NT2/D1 (cell line): ENCODE measurements at regions not wholly inside any gene's neighbourhood (a gene's known extent, or its start where the extent isn't known, plus 50 kb on each side); places are given as distances from the start of the nearest gene placed in this dataset.

ENCODE experiments used
- DNase-seq: peaks from one replicate; pipeline ENCODE4 v3.0.0-alpha.2; 2011; ENCODE audit warnings: low read depth, low spot score
- H3K27me3 ChIP-seq: 2 replicates; pipeline ENCODE4 v1.6.0; 2011; ENCODE audit warnings: mild to moderate bottlenecking; ENCODE audit not compliant: insufficient read length, insufficient read depth
- H3K36me3 ChIP-seq: 2 replicates; pipeline ENCODE4 v1.6.1; 2011; ENCODE audit warnings: mild to moderate bottlenecking, low read length, mixed read lengths; ENCODE audit not compliant: insufficient read depth, insufficient read length
- H3K4me1 ChIP-seq: 2 replicates; pipeline ENCODE4 v1.5.1; 2011; ENCODE audit not compliant: insufficient read depth, insufficient read length
- H3K4me3 ChIP-seq: 2 replicates; pipeline ENCODE4 v1.5.1; 2011; ENCODE audit warnings: low read depth; ENCODE audit not compliant: insufficient read length
- H3K9ac ChIP-seq: 2 replicates; pipeline ENCODE4 v1.6.0; 2011; ENCODE audit warnings: low read depth; ENCODE audit not compliant: insufficient read length
- H3K9me3 ChIP-seq: 2 replicates; pipeline ENCODE4 v1.5.1; 2011; ENCODE audit warnings: mild to moderate bottlenecking, low read length; ENCODE audit not compliant: insufficient read depth
- SUZ12 ChIP-seq: IDR thresholded peaks from 2 replicates; pipeline ENCODE4 v1.6.1; 2011; ENCODE audit not compliant: insufficient read length, insufficient read depth; ENCODE audit errors: extremely low read depth
- YY1 ChIP-seq: IDR thresholded peaks from 2 replicates; pipeline ENCODE4 v1.6.1; 2011; ENCODE audit not compliant: insufficient read length, insufficient read depth
- ZNF274 ChIP-seq: IDR thresholded peaks from 2 replicates; pipeline ENCODE4 v1.6.1; 2011; ENCODE audit warnings: mild to moderate bottlenecking, low read depth, low read length

- no peak for DNase-seq
- H3K4me1 ChIP-seq, result no peaks in the 10 kb centered on the region
- H3K4me3 ChIP-seq, result no peak overlapping the region
- H3K9ac ChIP-seq, result no peak overlapping the region
- H3K27me3 ChIP-seq, result no peaks in the 10 kb centered on the region
- TF ChIP-seq ZNF274, result no peak
- TF ChIP-seq YY1, result no peak
- TF ChIP-seq SUZ12, result no peak
- no peaks in the 10 kb centered on the region for H3K9me3 ChIP-seq
- no peaks in the 10 kb centered on the region for H3K36me3 ChIP-seq
Observed at GRCh38 chr3:168362661-168363247, 267.0 kb upstream of the GOLIM4 start.

- TF ChIP-seq SUZ12 (no peak), ZNF274 (no peak), YY1 (no peak)
- DNase-seq, result no peak
- Histone ChIP-seq H3K4me3 (no peak overlapping the region), H3K36me3 (no peaks in the 10 kb centered on the region), H3K9ac (no peak overlapping the region), H3K4me1 (no peaks in the 10 kb centered on the region), H3K9me3 (no peaks in the 10 kb centered on the region), H3K27me3 (no peaks in the 10 kb centered on the region)
Observed at GRCh38 chr3:168362156-168362555, 266.4 kb upstream of the GOLIM4 start.

- H3K36me3 ChIP-seq, result no peaks in the 10 kb centered on the region
- no peaks in the 10 kb centered on the region for H3K27me3 ChIP-seq
- no peak overlapping the region for H3K4me3 ChIP-seq
- no peak for TF ChIP-seq SUZ12
- no peak for TF ChIP-seq YY1
- TF ChIP-seq ZNF274, result no peak
- H3K4me1 ChIP-seq, result no peaks in the 10 kb centered on the region
- no peaks in the 10 kb centered on the region for H3K9me3 ChIP-seq
- no peak for DNase-seq
- H3K9ac ChIP-seq, result no peak overlapping the region
Observed at GRCh38 chr3:168360993-168361392, 265.3 kb upstream of the GOLIM4 start.

- DNase-seq, result no peak
- H3K36me3 ChIP-seq, result no peaks in the 10 kb centered on the region
- no peak overlapping the region for H3K9ac ChIP-seq
- H3K27me3 ChIP-seq, result no peaks in the 10 kb centered on the region
- TF ChIP-seq ZNF274 (no peak), YY1 (no peak), SUZ12 (no peak)
- no peaks in the 10 kb centered on the region for H3K9me3 ChIP-seq
- no peak overlapping the region for H3K4me3 ChIP-seq
- no peaks in the 10 kb centered on the region for H3K4me1 ChIP-seq
Observed at GRCh38 chr3:168342946-168343850, 247.5 kb upstream of the GOLIM4 start.

- H3K4me1 ChIP-seq, result no peaks in the 10 kb centered on the region
- DNase-seq, result no peak
- TF ChIP-seq ZNF274 (no peak), YY1 (no peak), SUZ12 (no peak)
- H3K9me3 ChIP-seq, result no peaks in the 10 kb centered on the region
- no peak overlapping the region for H3K4me3 ChIP-seq
- no peaks in the 10 kb centered on the region for H3K36me3 ChIP-seq
- H3K27me3 ChIP-seq, result no peaks in the 10 kb centered on the region
- H3K9ac ChIP-seq, result no peak overlapping the region
Observed at GRCh38 chr3:168341956-168342936, 246.5 kb upstream of the GOLIM4 start.

- no peaks in the 10 kb centered on the region for H3K27me3 ChIP-seq
- DNase-seq, result no peak
- no peaks in the 10 kb centered on the region for H3K36me3 ChIP-seq
- no peak overlapping the region for H3K9ac ChIP-seq
- H3K4me3 ChIP-seq, result no peak overlapping the region
- no peaks in the 10 kb centered on the region for H3K4me1 ChIP-seq
- H3K9me3 ChIP-seq, result no peaks in the 10 kb centered on the region
- TF ChIP-seq ZNF274, result no peak
- TF ChIP-seq SUZ12, result no peak
- no peak for TF ChIP-seq YY1
Observed at GRCh38 chr3:168341192-168341815, 245.6 kb upstream of the GOLIM4 start.

- Histone ChIP-seq H3K27me3 (no peaks in the 10 kb centered on the region), H3K4me1 (no peaks in the 10 kb centered on the region), H3K4me3 (no peak overlapping the region), H3K9me3 (no peaks in the 10 kb centered on the region), H3K9ac (no peak overlapping the region), H3K36me3 (no peaks in the 10 kb centered on the region)
- no peak for DNase-seq
- TF ChIP-seq SUZ12, result no peak
- TF ChIP-seq YY1, result no peak
- TF ChIP-seq ZNF274, result no peak
Observed at GRCh38 chr3:168338161-168338560, 242.4 kb upstream of the GOLIM4 start.
